ENCODE measurements at regions not wholly inside any gene's neighbourhood (a gene's known extent, or its start where the extent isn't known, plus 50 kb on each side); places are given as distances from the start of the nearest gene placed in this dataset.
A peak's percentile ranks its signal among the peaks of the same experiment; 100 is the strongest.

GRCh38 chr11:114774599-114775361 lies 96.5 kb downstream of the NXPE2 start:
- ATAC-seq (ENCODE audit: low FRiP score in 2 of 2), result peak in 1 of 2 donors; percentile 47
- peak; percentile 32 to 74 (median 65) for TF ChIP-seq CTCF (IDR thresholded peaks at IDR 0.05)
- no peak for TF ChIP-seq POLR2AphosphoS5 (IDR thresholded peaks at IDR 0.05)
- H3K4me1 ChIP-seq, result no peaks in the 10 kb centered on the region

GRCh38 chr11:114775875-114776621 lies 97.7 kb downstream of the NXPE2 start:
- DNase-seq (peak in 1 of 2 donors; percentile 10), ATAC-seq (ENCODE audit: low FRiP score in 2 of 2) (peak in 1 of 2 donors; percentile 4)
- Histone ChIP-seq H3K27me3 (no peaks in the 10 kb centered on the region), H3K4me3 (no peak overlapping the region), H3K4me1 (no peaks in the 10 kb centered on the region), H3K9me3 (no peaks in the 10 kb centered on the region), H3K27ac (no peak overlapping the region), H3K36me3 (no peaks in the 10 kb centered on the region)
- WGBS, 2 donors, result 62 to 71% methylated on average over 9 to 19 of the region's 19 CpGs
- TF ChIP-seq CTCF (IDR thresholded peaks at IDR 0.05), result no peak

More at GRCh38 chr11:114774599-114775361, 96.5 kb downstream of the NXPE2 start:
- no peak overlapping the region for H3K4me3 ChIP-seq
- no peaks in the 10 kb centered on the region for H3K27me3 ChIP-seq
- no peaks in the 10 kb centered on the region for H3K36me3 ChIP-seq
- H3K9me3 ChIP-seq, result no peaks in the 10 kb centered on the region
- DNase-seq, result peak in 1 of 2 donors; percentile 42
- 52 to 58% methylated on average over 14 to 16 of the region's 19 CpGs for WGBS, 2 donors
- no peak overlapping the region for H3K27ac ChIP-seq

GRCh38 chr11:114776956-114777355 lies 98.6 kb downstream of the NXPE2 start:
- no peaks in the 10 kb centered on the region for H3K27me3 ChIP-seq
- no peaks in the 10 kb centered on the region for H3K4me1 ChIP-seq
- H3K4me3 ChIP-seq, result no peak overlapping the region
- ATAC-seq (ENCODE audit: low FRiP score in 2 of 2), result no peak
- H3K9me3 ChIP-seq, result no peaks in the 10 kb centered on the region
- 65 to 79% methylated on average over 3 of the region's 3 CpGs for whole genome bisulfite sequencing, 2 donors
- no peak for DNase-seq
- H3K27ac ChIP-seq, result no peak overlapping the region
- TF ChIP-seq POLR2A (IDR thresholded peaks at IDR 0.05) (no peak), CTCF (IDR thresholded peaks at IDR 0.05) (no peak), POLR2AphosphoS5 (IDR thresholded peaks at IDR 0.05) (no peak), EP300 (IDR thresholded peaks at IDR 0.05) (no peak)
- H3K36me3 ChIP-seq, result no peaks in the 10 kb centered on the region

GRCh38 chr11:114779189-114779588 lies 100.9 kb downstream of the NXPE2 start:
- TF ChIP-seq CTCF (IDR thresholded peaks at IDR 0.05) (no peak), POLR2AphosphoS5 (IDR thresholded peaks at IDR 0.05) (no peak), EP300 (IDR thresholded peaks at IDR 0.05) (no peak), POLR2A (IDR thresholded peaks at IDR 0.05) (no peak)
- no peak overlapping the region for H3K27ac ChIP-seq
- DNase-seq, result peak in 1 of 2 donors; percentile 33
- H3K36me3 ChIP-seq, result no peaks in the 10 kb centered on the region
- 93 to 95% methylated on average over 10 of the region's 10 CpGs for WGBS, 2 donors
- H3K4me1 ChIP-seq, result no peaks in the 10 kb centered on the region
- no peaks in the 10 kb centered on the region for H3K27me3 ChIP-seq
- no peak overlapping the region for H3K4me3 ChIP-seq
- no peaks in the 10 kb centered on the region for H3K9me3 ChIP-seq
- ATAC-seq (ENCODE audit: low FRiP score in 2 of 2), result no peak

Measured in upper lobe of left lung (tissue), 6 donors.